Amniotic epithelial cell (primary cell): ENCODE measurements at regions not wholly inside any gene's neighbourhood (a gene's known extent, or its start where the extent isn't known, plus 50 kb on each side); places are given as distances from the start of the nearest gene placed in this dataset.

ENCODE experiments used
- DNase-seq: peaks from one replicate; pipeline ENCODE4 v3.0.0-alpha.2; 2010; ENCODE audit warnings: low read depth

DNA sequence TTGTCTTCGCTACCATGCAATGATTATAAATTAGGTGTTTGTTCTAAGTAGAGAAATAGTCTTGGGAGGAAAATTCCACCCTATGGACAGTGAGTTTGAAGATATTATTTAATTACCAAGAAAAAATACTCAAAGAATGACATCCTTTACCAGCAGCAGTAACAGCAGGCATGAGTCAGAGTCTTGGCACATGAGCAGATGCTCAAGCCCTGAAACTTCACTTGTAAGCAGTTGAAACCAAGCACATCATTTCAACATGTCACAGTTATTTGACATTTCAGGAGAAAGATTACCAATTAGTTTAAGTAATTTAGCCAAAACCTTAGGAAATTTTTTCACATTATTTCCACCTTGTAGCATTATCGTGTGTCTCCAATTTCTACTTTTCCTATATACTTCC, 99.2 kb downstream of the C12orf50 start:
- DNase-seq = peak; percentile 68

DNA sequence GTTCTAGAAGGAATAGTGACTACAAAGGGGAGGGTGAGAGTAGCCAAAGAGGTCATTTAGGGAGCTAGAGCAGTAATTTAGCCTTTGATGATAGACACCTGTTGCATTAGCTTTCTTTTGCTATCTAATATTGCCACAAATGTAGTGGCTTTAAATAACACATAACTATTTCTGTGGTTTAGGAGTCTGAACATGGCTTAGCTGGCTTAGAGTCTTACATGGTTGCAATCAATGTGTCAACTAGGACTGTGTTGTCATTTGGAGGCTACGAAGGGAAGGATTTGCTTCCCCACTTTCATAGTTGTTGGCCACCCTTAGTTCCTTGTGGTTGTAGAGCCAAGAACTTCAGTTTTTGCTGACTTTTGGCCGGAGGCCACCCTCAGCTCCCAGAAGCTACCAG, 99.9 kb downstream of the C12orf50 start:
- DNase-seq = no peak

DNA sequence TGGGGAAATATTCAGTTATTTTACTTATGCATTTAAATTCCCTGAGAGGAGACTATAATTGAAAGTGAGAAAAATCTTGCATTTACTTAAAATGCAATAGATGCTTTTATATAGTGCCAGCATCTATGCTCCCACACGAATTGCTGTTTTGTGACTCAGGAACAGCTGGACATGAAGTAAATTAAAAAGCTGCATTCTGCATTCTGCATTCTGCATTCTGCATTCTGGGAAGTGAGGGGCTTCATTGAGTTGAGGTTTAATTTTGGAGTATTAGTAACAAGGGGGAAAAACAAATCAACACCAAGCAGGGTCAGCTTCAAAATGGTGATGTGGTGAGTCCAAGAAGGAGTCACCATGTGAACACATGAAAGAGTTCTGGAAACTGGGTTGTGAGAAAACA, 101.2 kb downstream of the C12orf50 start:
- no peak for DNase-seq

- DNase-seq = no peak
These were observed 104.2 kb downstream of the C12orf50 start for GRCh38 chr12:87925021-87925420.

- no peak for DNase-seq
These were observed 105.1 kb downstream of the C12orf50 start for GRCh38 chr12:87924149-87924548.

DNA sequence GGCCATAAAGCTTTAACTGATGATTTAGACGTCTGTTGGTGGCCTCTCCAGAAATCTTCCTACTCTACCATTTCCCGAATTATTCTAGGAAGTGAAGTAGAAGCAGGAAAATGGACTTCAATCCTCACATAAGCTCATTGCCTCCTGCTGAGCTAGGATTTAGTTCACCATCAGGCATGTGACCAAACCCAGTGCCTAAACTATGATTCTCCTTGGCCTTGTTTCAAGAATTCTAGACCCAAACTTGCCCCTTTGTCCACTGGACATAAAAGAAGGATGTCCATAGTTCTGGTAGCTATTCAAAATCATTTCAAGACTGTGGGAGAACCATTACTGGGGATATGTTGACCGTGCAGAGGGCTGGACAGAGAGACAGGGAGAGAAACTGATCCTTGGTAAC, 105.8 kb downstream of the C12orf50 start:
- DNase-seq = no peak

DNA sequence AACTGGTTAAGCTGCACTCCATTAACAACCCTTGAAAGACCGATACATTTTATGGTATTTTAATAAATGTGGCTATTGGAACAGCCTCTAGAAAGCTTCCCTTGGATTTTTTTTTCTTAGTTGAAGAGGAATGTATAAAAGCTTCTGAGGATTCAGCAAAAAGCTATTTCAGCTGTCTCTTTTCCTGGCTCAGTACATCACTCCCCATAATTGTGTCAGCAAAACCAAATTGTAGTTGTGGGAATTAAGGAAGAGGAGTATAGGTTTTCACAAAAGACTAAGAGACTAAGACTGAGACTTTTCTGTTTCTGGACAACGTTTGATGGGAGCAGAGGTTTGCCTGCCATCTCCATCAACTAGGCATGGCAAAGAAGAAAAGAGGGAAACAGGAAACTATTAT, 106.5 kb downstream of the C12orf50 start:
- DNase-seq = no peak

DNA sequence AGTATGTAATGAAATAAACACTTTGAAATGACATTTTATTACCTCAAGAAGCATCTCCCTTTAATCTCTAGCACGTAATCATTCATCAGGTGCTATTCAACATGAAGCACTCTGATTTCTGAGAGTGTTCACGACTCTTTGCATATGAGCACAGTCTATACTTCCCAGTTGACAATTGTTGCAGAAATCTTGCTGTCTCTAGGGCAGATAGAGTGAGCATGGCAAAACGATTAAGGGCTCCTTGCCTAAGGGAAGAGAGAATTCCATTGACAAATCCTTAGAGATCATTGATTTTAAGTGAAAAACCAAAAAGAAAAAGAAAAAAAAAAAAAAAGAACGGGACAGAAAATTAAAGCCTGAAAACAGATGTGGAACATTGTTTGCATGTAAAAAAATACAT, 107.6 kb downstream of the C12orf50 start:
- DNase-seq = no peak

DNA sequence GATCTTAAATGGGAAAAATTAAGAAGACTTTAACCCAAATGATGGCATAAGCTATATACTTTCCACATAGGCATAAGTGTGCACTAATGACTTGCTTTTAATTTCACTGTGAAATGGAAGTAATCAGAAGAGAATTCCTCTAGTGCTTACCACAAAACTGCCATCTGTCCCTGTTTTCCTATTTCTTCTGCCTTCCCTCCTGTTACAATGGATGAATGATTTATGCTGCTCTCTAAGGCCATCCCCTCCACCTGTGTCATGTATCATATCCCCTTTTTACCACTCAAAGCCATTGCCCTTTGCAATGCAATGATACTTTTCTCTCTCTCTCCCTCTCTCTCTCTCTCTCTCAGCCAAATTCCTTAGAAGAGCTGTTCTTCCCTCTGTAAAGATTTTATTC, 109.1 kb downstream of the C12orf50 start:
- no peak for DNase-seq

DNA sequence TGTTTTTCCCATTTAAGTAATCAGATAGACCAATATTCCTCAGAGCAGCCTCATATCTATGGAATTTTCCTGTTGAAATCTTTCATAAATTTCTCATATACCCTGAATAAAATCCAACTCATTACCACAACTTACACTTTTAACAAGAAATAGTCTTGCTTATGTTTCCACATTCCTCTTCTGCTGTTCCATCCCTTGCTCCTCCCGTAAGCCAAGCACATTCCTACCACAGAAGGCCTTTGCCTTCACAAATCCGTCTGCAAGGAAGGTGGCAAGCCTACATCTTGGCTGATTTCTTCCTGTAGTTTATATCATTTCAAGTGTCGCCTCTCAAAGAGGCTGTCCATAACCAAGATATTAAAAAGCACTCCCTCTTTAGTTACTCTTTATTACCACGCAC, 127.7 kb downstream of the C12orf50 start:
- peak; percentile 2 for DNase-seq

DNA sequence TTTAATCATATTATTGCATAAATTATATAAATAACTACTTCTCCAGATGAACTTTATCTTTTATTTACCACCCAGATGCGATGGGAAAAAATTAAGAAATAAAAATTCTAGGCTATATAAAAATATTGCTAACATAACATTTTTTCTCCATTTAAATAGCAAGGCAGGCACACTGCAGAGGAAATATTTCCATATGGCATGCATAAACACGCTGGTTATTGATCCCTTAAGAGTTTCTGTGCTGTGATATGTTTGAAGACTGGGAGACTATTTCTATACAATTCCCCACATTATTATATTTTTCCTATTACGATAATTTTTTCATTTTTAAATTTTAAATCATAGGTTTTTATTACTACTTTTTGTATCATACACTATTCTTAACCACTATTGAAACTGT, 131.5 kb downstream of the C12orf50 start:
- DNase-seq = no peak

DNA sequence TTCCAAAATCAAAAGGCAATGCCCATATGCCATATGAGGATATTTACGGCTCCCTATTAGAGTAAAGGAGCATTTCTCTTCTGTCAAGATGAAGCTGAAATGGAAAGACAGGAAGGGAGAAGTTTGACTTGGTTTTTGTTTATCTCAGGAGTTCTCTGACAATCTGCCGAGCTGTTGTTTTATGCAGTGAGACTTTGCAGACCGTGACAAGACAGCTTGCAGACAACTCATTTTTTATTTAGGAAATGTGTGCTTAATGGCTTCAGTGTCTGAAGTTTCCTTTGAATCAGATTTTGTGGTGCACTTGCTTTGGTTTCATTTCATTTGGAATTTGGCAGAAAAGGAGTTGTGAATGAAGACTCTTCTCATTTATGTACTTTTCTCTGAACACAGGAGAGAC, 145.4 kb downstream of the C12orf50 start:
- DNase-seq = no peak

- DNase-seq = no peak
These were observed 150.1 kb downstream of the C12orf50 start for GRCh38 chr12:87879141-87879540.

- peak; percentile 86 for DNase-seq
These were observed 158.4 kb downstream of the C12orf50 start for GRCh38 chr12:87870493-87871460.

DNA sequence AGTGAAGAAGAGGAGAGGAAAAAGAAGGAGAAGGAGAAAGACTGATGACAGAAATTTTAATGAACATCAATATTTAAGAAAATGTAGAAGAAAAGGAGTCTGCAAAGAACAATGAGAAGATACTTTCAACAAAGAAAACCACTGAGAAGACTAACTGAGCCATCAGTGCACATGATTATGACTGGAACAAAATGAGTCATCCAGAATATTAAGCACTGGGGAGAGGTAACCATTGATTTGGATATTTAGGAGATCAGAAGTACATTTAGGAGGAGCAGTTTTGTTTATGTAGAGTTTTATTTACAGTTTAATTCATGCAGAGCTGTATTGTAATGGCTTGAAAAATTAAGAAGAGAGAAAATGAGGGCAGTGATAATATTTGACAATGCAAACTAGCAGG, 159.1 kb downstream of the C12orf50 start:
- peak; percentile 18 for DNase-seq

- peak; percentile 32 for DNase-seq
These were observed 162.5 kb downstream of the C12orf50 start for GRCh38 chr12:87866578-87867292.

DNA sequence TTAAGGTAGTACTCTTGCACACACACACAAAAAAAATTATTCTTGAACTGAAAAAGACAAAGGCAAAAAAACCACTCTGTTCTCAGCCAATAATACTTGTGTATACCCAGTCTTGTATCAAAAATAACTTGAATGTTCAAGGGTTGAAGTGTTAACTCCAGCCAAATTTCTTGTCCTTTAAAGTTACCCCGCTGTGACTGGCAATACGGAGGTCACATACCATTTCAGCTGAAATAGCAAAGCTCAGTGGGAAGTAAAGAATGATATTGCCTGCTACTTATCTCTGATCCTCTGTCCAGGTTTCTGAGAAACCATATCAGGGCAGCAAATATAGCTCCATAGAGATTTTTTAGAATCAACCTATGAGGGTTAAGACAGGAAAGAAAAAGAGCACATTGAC, 167.4 kb downstream of the C12orf50 start:
- DNase-seq = no peak

- DNase-seq = no peak
These were observed 175.7 kb downstream of the C12orf50 start for GRCh38 chr12:87853448-87854003.

DNA sequence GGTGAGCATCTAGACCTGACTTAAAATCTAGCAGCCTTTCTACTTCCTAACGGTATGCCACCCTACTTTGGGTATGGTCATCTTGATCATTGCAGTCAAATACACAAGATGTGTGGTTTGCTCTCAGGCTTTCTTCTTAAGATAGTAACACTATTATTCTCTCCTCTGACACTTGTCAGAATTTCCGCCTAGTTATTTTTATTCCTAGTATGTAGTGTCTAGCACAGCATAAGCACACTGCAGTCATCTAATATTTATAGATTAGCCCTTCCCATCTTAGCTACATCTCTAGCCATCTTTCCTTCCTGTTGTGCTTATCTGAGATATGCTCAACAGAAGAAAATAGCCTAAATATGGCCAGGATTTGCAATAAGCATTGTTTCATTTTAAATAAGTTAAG, 180.1 kb downstream of the C12orf50 start:
- no peak for DNase-seq

GRCh38 chr12:87848248-87848868, 180.8 kb downstream of the C12orf50 start:
- peak; percentile 72 for DNase-seq

DNA sequence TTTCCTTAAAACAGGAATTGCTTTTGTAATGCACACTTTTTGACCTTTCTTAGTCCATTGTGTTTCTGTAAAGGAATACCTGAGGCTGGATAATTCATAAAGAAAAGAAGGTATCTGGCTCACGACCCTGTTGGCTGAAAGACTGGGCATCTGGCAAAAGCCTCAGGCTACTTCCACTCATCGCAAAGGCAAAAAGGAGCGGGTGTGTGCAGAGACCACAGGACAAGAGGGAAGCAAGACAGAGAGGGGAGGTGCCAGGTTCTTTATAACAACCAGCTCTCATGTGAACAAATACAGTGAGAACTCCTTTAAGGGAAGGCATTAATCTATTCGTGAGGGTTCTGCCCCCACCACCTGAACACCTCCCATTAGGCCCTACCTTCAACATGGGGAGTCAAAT, 182.1 kb downstream of the C12orf50 start:
- no peak for DNase-seq

- no peak for DNase-seq
These were observed 183.2 kb downstream of the C12orf50 start for GRCh38 chr12:87846045-87846444.

GRCh38 chr12:87841935-87842334, 187.3 kb downstream of the C12orf50 start:
- DNase-seq = no peak
